ENCODE measurements at regions not wholly inside any gene's neighbourhood (a gene's known extent, or its start where the extent isn't known, plus 50 kb on each side); places are given as distances from the start of the nearest gene placed in this dataset.

DNA sequence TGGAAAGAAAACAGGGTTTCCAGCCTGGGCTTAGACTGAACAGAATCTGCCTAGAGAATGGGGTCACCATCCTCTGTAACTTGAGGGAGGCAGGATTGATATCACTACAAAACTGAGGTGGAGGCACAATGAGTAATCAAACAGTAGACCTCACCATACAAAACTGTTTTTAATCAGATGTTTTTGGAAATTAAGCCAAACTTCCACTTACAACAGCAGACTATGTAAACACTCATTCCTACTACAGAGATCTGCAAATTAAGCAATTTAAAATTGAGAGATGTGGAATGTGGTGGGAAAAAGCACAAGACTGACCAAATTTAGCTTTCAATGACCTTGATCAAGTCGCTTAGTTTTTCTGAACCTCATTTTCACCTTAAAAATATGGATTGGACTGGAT lies 104.3 kb upstream of the SLC38A4 start:
- H3K4me2 ChIP-seq (ENCODE audit: low read length) = no peak overlapping the region
- ChIA-PET POLR2A (no interaction called here), RAD21 (ENCODE audit: low non-redundant PET in 1 of 2, low total read pairs in 2 of 2, uncharacterized antibody in 2 of 2, unreplicated experiment in 2 of 2) (no interaction called here), CTCF (no interaction called here)
- H3K9me2 ChIP-seq (ENCODE audit: insufficient read depth) = no peaks in the 10 kb centered on the region
- intact Hi-C loops (cut with micrococcal nuclease) = loop anchor here (5.0 to 10.0 kb wide), 3 partner anchors 253 to 858 kb away; no protein-coding TSS in a partner anchor
- H3K9ac ChIP-seq (ENCODE audit: low read length) = no peak overlapping the region
- H3K27me3 ChIP-seq (ENCODE audit: insufficient read depth, low read length) = no peaks in the 10 kb centered on the region
- no peak for DNase-seq (ENCODE audit: low read depth, low spot score)
- no peak overlapping the region for H2AFZ ChIP-seq (ENCODE audit: low read depth, low read length, poor library complexity, severe bottlenecking)
- ATAC-seq = no peak
- TF ChIP-seq ZFX (IDR thresholded peaks at IDR 0.05) = no peak
- TF ChIP-seq YY1 (IDR thresholded peaks at IDR 0.05; ENCODE audit: extremely low read depth, insufficient replicate concordance, low read depth, low read length) = no peak
- no peak for TF ChIP-seq CBX3 (IDR thresholded peaks at IDR 0.05; ENCODE audit: low read depth)
- TF ChIP-seq ELF1 (IDR thresholded peaks at IDR 0.05; ENCODE audit: borderline replicate concordance, low read depth) = no peak
- TF ChIP-seq EGR1 (IDR thresholded peaks at IDR 0.05; ENCODE audit: low read depth) = no peak
- TF ChIP-seq FOSL1 (IDR thresholded peaks at IDR 0.05; ENCODE audit: low read depth) = no peak
- no peak for TF ChIP-seq ZNF274 (IDR thresholded peaks at IDR 0.05; ENCODE audit: low read depth, low read length)
- no peak for TF ChIP-seq ZBTB33 (IDR thresholded peaks at IDR 0.05; ENCODE audit: extremely low read depth, insufficient replicate concordance, low read length)
- TF ChIP-seq, protein P1, sequence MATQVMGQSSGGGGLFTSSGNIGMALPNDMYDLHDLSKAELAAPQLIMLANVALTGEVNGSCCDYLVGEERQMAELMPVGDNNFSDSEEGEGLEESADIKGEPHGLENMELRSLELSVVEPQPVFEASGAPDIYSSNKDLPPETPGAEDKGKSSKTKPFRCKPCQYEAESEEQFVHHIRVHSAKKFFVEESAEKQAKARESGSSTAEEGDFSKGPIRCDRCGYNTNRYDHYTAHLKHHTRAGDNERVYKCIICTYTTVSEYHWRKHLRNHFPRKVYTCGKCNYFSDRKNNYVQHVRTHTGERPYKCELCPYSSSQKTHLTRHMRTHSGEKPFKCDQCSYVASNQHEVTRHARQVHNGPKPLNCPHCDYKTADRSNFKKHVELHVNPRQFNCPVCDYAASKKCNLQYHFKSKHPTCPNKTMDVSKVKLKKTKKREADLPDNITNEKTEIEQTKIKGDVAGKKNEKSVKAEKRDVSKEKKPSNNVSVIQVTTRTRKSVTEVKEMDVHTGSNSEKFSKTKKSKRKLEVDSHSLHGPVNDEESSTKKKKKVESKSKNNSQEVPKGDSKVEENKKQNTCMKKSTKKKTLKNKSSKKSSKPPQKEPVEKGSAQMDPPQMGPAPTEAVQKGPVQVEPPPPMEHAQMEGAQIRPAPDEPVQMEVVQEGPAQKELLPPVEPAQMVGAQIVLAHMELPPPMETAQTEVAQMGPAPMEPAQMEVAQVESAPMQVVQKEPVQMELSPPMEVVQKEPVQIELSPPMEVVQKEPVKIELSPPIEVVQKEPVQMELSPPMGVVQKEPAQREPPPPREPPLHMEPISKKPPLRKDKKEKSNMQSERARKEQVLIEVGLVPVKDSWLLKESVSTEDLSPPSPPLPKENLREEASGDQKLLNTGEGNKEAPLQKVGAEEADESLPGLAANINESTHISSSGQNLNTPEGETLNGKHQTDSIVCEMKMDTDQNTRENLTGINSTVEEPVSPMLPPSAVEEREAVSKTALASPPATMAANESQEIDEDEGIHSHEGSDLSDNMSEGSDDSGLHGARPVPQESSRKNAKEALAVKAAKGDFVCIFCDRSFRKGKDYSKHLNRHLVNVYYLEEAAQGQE (IDR thresholded peaks at IDR 0.05; ENCODE audit: low read depth) = no peak
- TF ChIP-seq, protein P2, sequence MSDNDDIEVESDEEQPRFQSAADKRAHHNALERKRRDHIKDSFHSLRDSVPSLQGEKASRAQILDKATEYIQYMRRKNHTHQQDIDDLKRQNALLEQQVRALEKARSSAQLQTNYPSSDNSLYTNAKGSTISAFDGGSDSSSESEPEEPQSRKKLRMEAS (IDR thresholded peaks at IDR 0.05) = no peak
- TF ChIP-seq EZH2 (IDR thresholded peaks at IDR 0.05) = no peak
- H3K4me1 ChIP-seq (ENCODE audit: control insufficient read depth in 1 of 2, insufficient read depth in 2 of 2, low read length in 2 of 2) = no peaks in the 10 kb centered on the region
- H4K20me1 ChIP-seq (ENCODE audit: insufficient read depth) = no peaks in the 10 kb centered on the region
- H3K36me3 ChIP-seq (ENCODE audit: control insufficient read depth in 1 of 2, insufficient read depth in 2 of 2, low read length in 2 of 2) = no peaks in the 10 kb centered on the region
- no peak overlapping the region for H3K4me3 ChIP-seq (replicated peaks in 1 of 2; ENCODE audit: low read depth in 1 of 2, low read length in 2 of 2)
- no peak overlapping the region for H3K27ac ChIP-seq (ENCODE audit: low read depth, low read length)
- BruUV-seq (replicated peaks) = no TSS peak
- no peaks in the 10 kb centered on the region for H3K9me3 ChIP-seq (ENCODE audit: control insufficient read depth in 1 of 2, insufficient read depth in 1 of 2, low read depth in 1 of 2, low read length in 2 of 2)
- H3K79me2 ChIP-seq (ENCODE audit: insufficient read depth, low read length) = no peaks in the 10 kb centered on the region
